ENCODE measurements at regions not wholly inside any gene's neighbourhood (a gene's known extent, or its start where the extent isn't known, plus 50 kb on each side); places are given as distances from the start of the nearest gene placed in this dataset.
"Not testable (repeated sequence)": the region's sequence is repeated elsewhere in the genome, so short reads cannot be mapped to it uniquely, and the experiment has no call there.

GRCh38 chr15:61381501-61381900 lies 152.4 kb upstream of the RORA start:
- H3K4me1 ChIP-seq (ENCODE audit: insufficient read depth, low read length) = no peaks in the 10 kb centered on the region; the same call in 1 of the 2 replicates
- no peaks in the 10 kb centered on the region for H3K36me3 ChIP-seq (ENCODE audit: insufficient read depth, low read length)
- H3K9ac ChIP-seq (ENCODE audit: low read depth, low read length) = no peak overlapping the region
- no peaks in the 10 kb centered on the region for H3K9me3 ChIP-seq (ENCODE audit: control insufficient read depth, insufficient read depth, low read length)

GRCh38 chr15:61380270-61380669 lies 151.2 kb upstream of the RORA start:
- Histone ChIP-seq H3K9ac (ENCODE audit: low read depth, low read length) (no peak overlapping the region), H3K36me3 (ENCODE audit: insufficient read depth, low read length) (no peaks in the 10 kb centered on the region), H3K4me1 (ENCODE audit: insufficient read depth, low read length) (no peaks in the 10 kb centered on the region; the same call in 1 of the 2 replicates), H3K9me3 (ENCODE audit: control insufficient read depth, insufficient read depth, low read length) (no peaks in the 10 kb centered on the region)

DNA sequence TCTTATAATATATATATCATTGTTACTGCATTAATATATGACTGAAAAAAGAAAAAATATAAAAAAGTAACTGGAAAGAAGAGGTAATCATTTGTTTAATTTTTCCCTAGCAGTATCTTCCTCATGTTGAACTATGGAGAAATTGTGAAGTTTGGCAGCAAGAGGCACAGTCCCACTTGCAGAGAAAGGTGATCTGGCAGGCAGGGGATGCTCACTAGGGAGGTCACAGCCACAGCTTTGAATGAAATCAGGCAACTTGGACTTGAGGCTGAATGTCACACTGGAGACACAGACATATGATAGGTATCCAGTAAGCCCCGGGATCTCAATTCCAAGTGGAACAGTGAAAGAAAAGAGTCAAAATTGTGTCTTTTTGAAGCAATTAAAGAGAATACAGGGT lies 149.9 kb upstream of the RORA start:
- no peaks in the 10 kb centered on the region; the same call in 1 of the 2 replicates for H3K9me3 ChIP-seq (ENCODE audit: control insufficient read depth, insufficient read depth, low read length)
- no peak overlapping the region for H3K9ac ChIP-seq (ENCODE audit: low read depth, low read length)
- H3K4me1 ChIP-seq (ENCODE audit: insufficient read depth, low read length) = no peaks in the 10 kb centered on the region; the same call in 1 of the 2 replicates
- H3K36me3 ChIP-seq (ENCODE audit: insufficient read depth, low read length) = no peaks in the 10 kb centered on the region

DNA sequence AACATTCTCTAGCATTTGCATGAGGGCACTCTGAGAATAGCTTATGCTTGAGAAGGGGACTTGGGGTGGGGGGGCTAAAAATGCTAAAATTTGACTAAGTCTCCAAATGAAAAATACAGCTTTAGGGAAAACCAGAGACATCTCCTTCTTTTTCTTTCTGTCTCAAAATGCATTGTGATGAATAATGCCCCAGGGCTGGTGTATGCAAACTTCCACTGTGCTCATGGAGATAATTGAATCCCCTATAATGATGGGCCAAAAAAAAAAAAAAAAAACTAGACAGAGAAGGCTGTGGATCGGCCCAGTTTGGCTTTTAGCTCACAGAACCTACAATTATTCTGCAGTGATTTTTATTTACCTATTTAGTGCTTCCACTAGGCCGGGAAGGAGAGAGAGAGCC lies 147.9 kb upstream of the RORA start:
- Histone ChIP-seq H3K9ac (ENCODE audit: low read depth, low read length) (no peak overlapping the region), H3K4me1 (ENCODE audit: insufficient read depth, low read length) (no peaks in the 10 kb centered on the region; the same call in 1 of the 2 replicates), H3K36me3 (ENCODE audit: insufficient read depth, low read length) (no peaks in the 10 kb centered on the region), H3K9me3 (ENCODE audit: control insufficient read depth, insufficient read depth, low read length) (no peaks in the 10 kb centered on the region; the same call in 1 of the 2 replicates)

- Histone ChIP-seq H3K9me3 (ENCODE audit: control insufficient read depth, insufficient read depth, low read length) (no peaks in the 10 kb centered on the region; the same call in 1 of the 2 replicates), H3K36me3 (ENCODE audit: insufficient read depth, low read length) (no peaks in the 10 kb centered on the region), H3K9ac (ENCODE audit: low read depth, low read length) (no peak overlapping the region), H3K4me1 (ENCODE audit: insufficient read depth, low read length) (no peaks in the 10 kb centered on the region; the same call in 1 of the 2 replicates)
These were observed 147.4 kb upstream of the RORA start for GRCh38 chr15:61376516-61376915.

GRCh38 chr15:61374848-61375247 lies 145.7 kb upstream of the RORA start:
- Histone ChIP-seq H3K9ac (ENCODE audit: low read depth, low read length) (no peak overlapping the region), H3K4me1 (ENCODE audit: insufficient read depth, low read length) (no peaks in the 10 kb centered on the region; the same call in 1 of the 2 replicates), H3K9me3 (ENCODE audit: control insufficient read depth, insufficient read depth, low read length) (no peaks in the 10 kb centered on the region; the same call in 1 of the 2 replicates)

DNA sequence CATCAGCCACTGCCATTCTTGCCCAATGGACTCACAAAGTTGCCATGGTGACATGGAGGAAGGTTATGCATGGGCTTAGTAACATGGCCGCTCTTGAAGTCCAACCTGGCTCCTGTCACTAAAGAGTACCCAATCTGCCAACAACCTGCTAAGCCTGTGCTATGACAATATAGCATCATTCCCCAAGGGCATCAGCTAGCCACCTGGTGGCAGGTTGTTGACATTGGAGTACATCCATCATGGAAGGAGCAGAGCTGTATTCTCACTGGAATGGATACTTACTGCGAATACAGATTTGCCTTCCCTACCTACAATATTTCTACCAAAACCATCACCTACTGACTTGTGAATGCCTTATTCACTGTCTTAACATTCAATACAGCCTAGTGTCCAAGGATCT lies 138.9 kb upstream of the RORA start:
- Histone ChIP-seq H3K9me3 (ENCODE audit: control insufficient read depth, insufficient read depth, low read length) (no peaks in the 10 kb centered on the region; the same call in 1 of the 2 replicates), H3K9ac (ENCODE audit: low read depth, low read length) (no peak overlapping the region), H3K36me3 (ENCODE audit: insufficient read depth, low read length) (no peaks in the 10 kb centered on the region), H3K4me1 (ENCODE audit: insufficient read depth, low read length) (no peaks in the 10 kb centered on the region)

More at GRCh38 chr15:61374848-61375247, 145.7 kb upstream of the RORA start:
- no peaks in the 10 kb centered on the region for H3K36me3 ChIP-seq (ENCODE audit: insufficient read depth, low read length)

GRCh38 chr15:61364871-61365270 lies 135.8 kb upstream of the RORA start:
- Histone ChIP-seq H3K36me3 (ENCODE audit: insufficient read depth, low read length) (no peaks in the 10 kb centered on the region), H3K9ac (ENCODE audit: low read depth, low read length) (peak overlapping the region; percentile 35; the same call in 1 of the 2 replicates), H3K9me3 (ENCODE audit: control insufficient read depth, insufficient read depth, low read length) (no peaks in the 10 kb centered on the region; the same call in 1 of the 2 replicates), H3K4me1 (ENCODE audit: insufficient read depth, low read length) (no peaks in the 10 kb centered on the region)

- not testable (repeated sequence) for H3K36me3 ChIP-seq (ENCODE audit: insufficient read depth, low read length); H3K4me1 ChIP-seq (ENCODE audit: insufficient read depth, low read length)
These were observed 133.8 kb upstream of the RORA start for GRCh38 chr15:61362912-61363311.

DNA sequence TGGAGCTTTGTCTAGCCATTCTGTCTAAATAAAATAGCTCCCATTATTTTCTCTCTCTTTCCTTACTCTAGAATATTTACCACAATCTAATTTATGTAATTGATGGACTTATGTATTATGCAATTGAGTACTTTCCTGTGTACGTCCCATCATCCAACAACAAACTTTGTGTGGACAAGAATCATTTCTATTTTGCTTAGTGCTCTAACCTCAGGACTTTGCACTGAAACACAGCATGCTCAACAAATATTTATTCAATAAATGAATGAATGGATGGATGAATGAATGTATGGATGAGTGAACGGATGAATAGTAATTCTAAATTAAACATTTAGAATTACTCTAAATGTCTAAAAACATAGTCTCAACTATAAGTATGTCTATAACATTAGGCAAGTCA lies 115.2 kb upstream of the RORA start:
- H3K9ac ChIP-seq (ENCODE audit: low read depth, low read length) = no peak overlapping the region
- no peaks in the 10 kb centered on the region for H3K36me3 ChIP-seq (ENCODE audit: insufficient read depth, low read length)
- H3K9me3 ChIP-seq (ENCODE audit: control insufficient read depth, insufficient read depth, low read length) = no peaks in the 10 kb centered on the region
- no peaks in the 10 kb centered on the region for H3K4me1 ChIP-seq (ENCODE audit: insufficient read depth, low read length)

More at GRCh38 chr15:61362912-61363311, 133.8 kb upstream of the RORA start:
- H3K9ac ChIP-seq (ENCODE audit: low read depth, low read length); H3K9me3 ChIP-seq (ENCODE audit: control insufficient read depth, insufficient read depth, low read length): not testable (repeated sequence)

DNA sequence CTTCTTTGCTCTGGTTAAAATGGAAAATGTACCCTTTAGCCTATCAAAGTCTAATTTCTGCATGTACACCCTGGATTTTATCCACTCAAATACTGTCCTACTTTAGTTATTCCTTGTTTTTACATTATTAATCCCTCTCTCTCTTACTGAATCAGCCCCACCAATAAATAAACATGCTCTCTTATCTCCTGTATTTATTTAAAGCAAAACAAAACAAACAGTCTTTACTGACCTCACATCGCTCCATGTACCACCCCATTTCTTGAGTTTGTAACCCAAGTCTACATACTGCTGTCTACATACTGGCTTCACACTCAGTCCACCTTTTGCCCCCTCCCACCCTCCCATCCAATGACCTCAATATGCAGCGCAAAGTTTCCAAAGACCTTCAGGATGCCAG lies 113.3 kb upstream of the RORA start:
- Histone ChIP-seq H3K4me1 (ENCODE audit: insufficient read depth, low read length) (no peaks in the 10 kb centered on the region), H3K36me3 (ENCODE audit: insufficient read depth, low read length) (no peaks in the 10 kb centered on the region), H3K9ac (ENCODE audit: low read depth, low read length) (no peak overlapping the region), H3K9me3 (ENCODE audit: control insufficient read depth, insufficient read depth, low read length) (no peaks in the 10 kb centered on the region)

DNA sequence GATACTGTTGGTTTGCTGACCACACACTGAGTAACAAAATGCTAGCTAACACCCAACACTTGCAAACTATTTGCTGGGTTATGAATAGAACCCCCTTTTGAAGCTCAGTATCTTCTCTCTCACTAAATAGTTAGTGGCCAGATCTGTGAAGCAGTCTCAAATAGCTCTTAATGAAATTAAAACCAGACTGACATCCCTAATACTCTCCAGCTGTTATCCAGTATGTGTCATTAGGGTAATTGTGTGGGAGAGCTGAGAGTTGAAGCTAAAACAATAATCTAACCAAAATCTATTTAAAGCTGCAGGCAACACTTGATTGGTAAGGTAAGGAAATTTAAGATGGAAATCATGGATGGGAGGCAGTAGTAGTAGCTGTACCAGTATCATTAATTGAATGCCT lies 110.4 kb upstream of the RORA start:
- Histone ChIP-seq H3K4me1 (ENCODE audit: insufficient read depth, low read length) (no peaks in the 10 kb centered on the region), H3K9me3 (ENCODE audit: control insufficient read depth, insufficient read depth, low read length) (no peaks in the 10 kb centered on the region), H3K36me3 (ENCODE audit: insufficient read depth, low read length) (no peaks in the 10 kb centered on the region), H3K9ac (ENCODE audit: low read depth, low read length) (no peak overlapping the region)

DNA sequence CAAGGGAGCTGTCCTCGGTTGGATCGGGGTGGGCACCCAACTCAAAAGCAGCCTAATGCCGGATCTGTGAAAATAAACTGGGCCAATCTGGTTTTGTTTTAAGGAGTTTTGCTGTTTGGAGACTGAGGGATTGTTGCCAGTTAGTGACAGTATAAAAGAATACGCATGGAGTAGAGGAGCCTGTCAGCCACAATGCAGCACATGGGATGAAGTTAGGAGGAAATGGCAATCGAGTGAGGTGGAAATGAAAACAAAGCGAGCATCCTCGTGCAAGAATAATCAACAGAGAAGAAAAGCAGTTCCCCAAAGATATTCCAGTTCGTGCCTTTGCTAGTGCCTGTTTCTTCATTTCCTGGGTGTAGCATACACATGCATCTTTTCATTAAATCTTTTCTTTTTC lies 108.4 kb upstream of the RORA start:
- H3K36me3 ChIP-seq (ENCODE audit: insufficient read depth, low read length) = no peaks in the 10 kb centered on the region
- H3K9me3 ChIP-seq (ENCODE audit: control insufficient read depth, insufficient read depth, low read length) = no peaks in the 10 kb centered on the region
- H3K9ac ChIP-seq (ENCODE audit: low read depth, low read length) = no peak overlapping the region
- H3K4me1 ChIP-seq (ENCODE audit: insufficient read depth, low read length) = no peaks in the 10 kb centered on the region

GRCh38 chr15:61336026-61336638 lies 107.0 kb upstream of the RORA start:
- H3K9ac ChIP-seq (ENCODE audit: low read depth, low read length) = no peak overlapping the region
- H3K4me1 ChIP-seq (ENCODE audit: insufficient read depth, low read length) = no peaks in the 10 kb centered on the region
- H3K9me3 ChIP-seq (ENCODE audit: control insufficient read depth, insufficient read depth, low read length) = no peaks in the 10 kb centered on the region
- H3K36me3 ChIP-seq (ENCODE audit: insufficient read depth, low read length) = no peaks in the 10 kb centered on the region

GRCh38 chr15:61334714-61335113 lies 105.6 kb upstream of the RORA start:
- not testable (repeated sequence) for H3K9me3 ChIP-seq (ENCODE audit: control insufficient read depth, insufficient read depth, low read length); H3K4me1 ChIP-seq (ENCODE audit: insufficient read depth, low read length); H3K9ac ChIP-seq (ENCODE audit: low read depth, low read length); H3K36me3 ChIP-seq (ENCODE audit: insufficient read depth, low read length)

Measured in ES-I3 (cell line).